KMS-11 (cell line): ENCODE measurements at regions not wholly inside any gene's neighbourhood (a gene's known extent, or its start where the extent isn't known, plus 50 kb on each side); places are given as distances from the start of the nearest gene placed in this dataset.
"Not testable (repeated sequence)": the region's sequence is repeated elsewhere in the genome, so short reads cannot be mapped to it uniquely, and the experiment has no call there.

Experiments
- H2AFZ ChIP-seq: fragments of 200-600 bp; sonication (generic); 2 replicates; pipeline ENCODE4 v1.6.1; 2016; ENCODE audit warnings: antibody characterized with exemption, mixed run types, low read depth
- H3K27ac ChIP-seq: fragments of 200-600 bp; sonication (generic); 2 replicates; pipeline ENCODE4 v1.6.1; 2016; ENCODE audit warnings: mild to moderate bottlenecking, mixed run types
- H3K27me3 ChIP-seq: fragments of 200-600 bp; sonication (generic); 2 replicates; pipeline ENCODE4 v1.6.1; 2017; ENCODE audit warnings: mild to moderate bottlenecking, low read depth, mixed run types, moderate library complexity; ENCODE audit not compliant: insufficient read depth
- H3K36me3 ChIP-seq: fragments of 200-600 bp; sonication (generic); 2 replicates; pipeline ENCODE4 v1.6.1; 2017; ENCODE audit warnings: mild to moderate bottlenecking, mixed run types; ENCODE audit not compliant: insufficient read depth
- H3K4me1 ChIP-seq: fragments of 200-600 bp; sonication (generic); 2 replicates; pipeline ENCODE4 v1.6.1; 2016; ENCODE audit warnings: mild to moderate bottlenecking, low read depth, mixed run types; ENCODE audit not compliant: poor library complexity, severe bottlenecking
- H3K4me2 ChIP-seq: fragments of 200-600 bp; sonication (generic); 2 replicates; pipeline ENCODE4 v1.7.0; 2016; ENCODE audit warnings: mild to moderate bottlenecking, mixed run types
- H3K4me3 ChIP-seq: fragments of 200-600 bp; sonication (generic); IDR thresholded peaks from 2 replicates; pipeline ENCODE4 v1.6.1; 2017; ENCODE audit warnings: low read depth, low read length, mixed read lengths; ENCODE audit not compliant: insufficient read depth
- H3K79me2 ChIP-seq: fragments of 200-600 bp; sonication (generic); 2 replicates; pipeline ENCODE4 v1.6.1; 2016; ENCODE audit warnings: low read depth, mixed run types; ENCODE audit not compliant: insufficient read depth
- H3K9ac ChIP-seq: fragments of 200-600 bp; sonication (generic); 2 replicates; pipeline ENCODE4 v1.6.1; 2016; ENCODE audit warnings: mild to moderate bottlenecking, mixed run types
- H4K20me1 ChIP-seq: fragments of 200-600 bp; sonication (generic); 2 replicates; pipeline ENCODE4 v1.6.1; 2016; ENCODE audit warnings: mild to moderate bottlenecking, mixed run types; ENCODE audit not compliant: insufficient read depth
- CTCF ChIP-seq: fragments of 200-600 bp; sonication (generic); conservative IDR thresholded peaks from 2 replicates; pipeline ENCODE4 v1.6.1; 2017; ENCODE audit warnings: low read depth, mild to moderate bottlenecking, antibody characterized with exemption, low read length, moderate library complexity, mixed read lengths

DNA sequence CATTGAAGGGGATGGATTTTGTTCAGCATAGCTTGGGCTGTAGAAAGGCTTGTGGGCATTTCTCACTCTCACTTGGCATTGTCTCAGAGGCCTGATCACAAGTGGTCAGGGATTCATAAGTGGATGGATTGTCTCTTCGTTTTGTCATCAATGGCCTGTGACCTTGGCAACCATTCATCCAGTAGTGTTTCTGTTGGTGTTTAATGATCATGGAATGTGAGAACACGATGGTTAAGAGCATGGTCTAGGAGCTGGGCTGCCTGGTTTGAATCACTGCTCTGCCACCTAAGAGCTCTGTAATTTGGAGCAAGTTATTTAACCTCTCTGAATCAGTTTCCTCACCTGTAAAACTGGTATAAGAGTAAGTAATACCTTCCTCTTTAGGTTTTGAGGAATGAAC lies 430.1 kb upstream of the MEF2C start:
- peak overlapping the region; percentile 84 for H3K4me2 ChIP-seq

DNA sequence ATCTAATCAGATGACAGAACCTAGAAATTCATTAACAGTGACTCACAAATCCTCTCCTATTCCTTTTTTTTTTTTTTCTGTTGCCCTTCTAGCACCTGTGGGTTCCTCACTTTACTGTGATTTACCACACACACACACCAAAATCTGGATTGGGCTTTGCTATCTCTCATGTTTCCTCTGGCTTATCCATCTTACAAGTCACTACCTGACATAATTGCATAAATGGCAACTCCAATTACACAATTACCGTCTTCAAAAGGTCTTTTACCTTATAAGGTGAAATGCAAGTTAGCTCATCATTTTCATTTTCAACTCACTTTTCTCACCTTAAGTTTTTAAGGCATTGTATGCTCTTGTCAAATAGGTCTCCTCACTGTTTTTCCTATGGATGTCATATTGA lies 426.3 kb upstream of the MEF2C start:
- TF ChIP-seq CTCF = no peak
- H3K4me1 ChIP-seq = peaks cover 72% of the 10 kb centered on the region
- H3K9ac ChIP-seq = no peak overlapping the region
- H3K36me3 ChIP-seq = no peaks in the 10 kb centered on the region
- H3K27ac ChIP-seq = peak overlapping the region; percentile 27; the same call in 1 of the 2 replicates
- no peak overlapping the region for H3K4me3 ChIP-seq
- peak overlapping the region; percentile 25; the same call in 1 of the 2 replicates for H2AFZ ChIP-seq
- no peaks in the 10 kb centered on the region for H4K20me1 ChIP-seq
- H3K79me2 ChIP-seq = no peaks in the 10 kb centered on the region
- no peaks in the 10 kb centered on the region for H3K27me3 ChIP-seq
- peak overlapping the region; percentile 33 for H3K4me2 ChIP-seq

More for the DNA sequence above, 430.1 kb upstream of the MEF2C start:
- H3K9ac ChIP-seq = peak overlapping the region; percentile 65
- H3K36me3 ChIP-seq = no peaks in the 10 kb centered on the region
- no peak for TF ChIP-seq CTCF
- no peaks in the 10 kb centered on the region for H3K27me3 ChIP-seq
- H3K27ac ChIP-seq = peak overlapping the region; percentile 98
- H3K4me1 ChIP-seq = peaks cover 76% of the 10 kb centered on the region
- H3K4me3 ChIP-seq = no peak overlapping the region
- H2AFZ ChIP-seq = peak overlapping the region; percentile 35
- no peaks in the 10 kb centered on the region for H4K20me1 ChIP-seq
- H3K79me2 ChIP-seq = no peaks in the 10 kb centered on the region

DNA sequence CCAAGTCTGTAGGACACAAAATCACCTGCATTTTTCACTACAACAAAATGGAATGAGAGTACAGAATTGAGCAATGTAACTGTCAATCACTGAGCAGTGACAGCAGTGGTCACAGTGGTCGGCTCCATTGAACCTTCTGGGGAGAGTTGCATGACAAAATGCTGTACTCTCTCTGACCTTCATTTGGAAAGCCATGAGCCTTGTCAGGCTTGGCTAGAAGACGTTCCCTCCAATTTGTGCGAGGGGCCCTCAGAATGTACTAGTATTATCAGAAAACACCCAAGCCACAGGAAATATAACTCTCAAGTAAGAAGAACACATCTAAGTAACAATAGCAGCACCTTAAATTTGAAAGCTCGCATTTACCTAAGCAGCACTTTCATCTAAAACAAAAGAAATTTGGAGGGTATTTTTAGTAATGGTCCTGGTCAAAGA lies 425.6 kb upstream of the MEF2C start:
- Histone ChIP-seq H3K9ac (no peak overlapping the region), H2AFZ (peak overlapping the region; percentile 25), H4K20me1 (no peaks in the 10 kb centered on the region), H3K79me2 (no peaks in the 10 kb centered on the region), H3K36me3 (no peaks in the 10 kb centered on the region), H3K27ac (peak overlapping the region; percentile 27; the same call in 1 of the 2 replicates), H3K4me1 (peaks cover 72% of the 10 kb centered on the region), H3K27me3 (no peaks in the 10 kb centered on the region), H3K4me3 (no peak overlapping the region), H3K4me2 (peak overlapping the region; percentile 33)
- no peak for TF ChIP-seq CTCF

- no peak for TF ChIP-seq CTCF
- H3K36me3 ChIP-seq = no peaks in the 10 kb centered on the region
- H3K27me3 ChIP-seq = no peaks in the 10 kb centered on the region
- no peak overlapping the region for H3K9ac ChIP-seq
- no peak overlapping the region for H3K4me3 ChIP-seq
- no peaks in the 10 kb centered on the region for H3K79me2 ChIP-seq
- no peak overlapping the region for H2AFZ ChIP-seq
- H3K4me2 ChIP-seq = peak overlapping the region; percentile 33; the same call in 1 of the 2 replicates
- H3K27ac ChIP-seq = no peak overlapping the region
- no peaks in the 10 kb centered on the region for H4K20me1 ChIP-seq
- H3K4me1 ChIP-seq = peaks cover 72% of the 10 kb centered on the region
Measured at GRCh38 chr5:89307972-89308371, 425.0 kb upstream of the MEF2C start.

DNA sequence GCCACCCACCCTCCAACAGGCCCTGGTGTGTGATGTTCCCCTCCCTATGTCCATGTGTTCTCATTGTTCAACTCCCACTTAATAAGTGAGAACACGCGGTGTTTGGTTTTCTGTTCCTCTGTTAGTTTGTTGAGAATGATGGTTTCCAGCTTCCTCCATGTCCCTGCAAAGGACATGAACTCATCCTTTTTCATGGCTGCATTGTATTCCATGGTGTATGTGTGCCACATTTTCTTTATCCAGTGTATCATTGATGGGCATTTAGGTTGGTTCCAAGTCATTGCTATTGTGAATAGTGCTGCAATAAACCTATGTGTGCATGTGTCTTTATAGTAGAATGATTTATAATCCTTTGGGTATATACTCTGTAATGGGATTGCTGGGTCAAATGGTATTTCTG lies 424.2 kb upstream of the MEF2C start:
- H3K36me3 ChIP-seq, H4K20me1 ChIP-seq, H2AFZ ChIP-seq, H3K4me3 ChIP-seq, H3K9ac ChIP-seq, H3K27me3 ChIP-seq, H3K27ac ChIP-seq, H3K79me2 ChIP-seq, H3K4me2 ChIP-seq: not testable (repeated sequence)
- H3K4me1 ChIP-seq = peaks cover 72% of the 10 kb centered on the region
